ENCODE measurements at regions not wholly inside any gene's neighbourhood (a gene's known extent, or its start where the extent isn't known, plus 50 kb on each side); places are given as distances from the start of the nearest gene placed in this dataset.
"Not testable (repeated sequence)": the region's sequence is repeated elsewhere in the genome, so short reads cannot be mapped to it uniquely, and the experiment has no call there.

DNA sequence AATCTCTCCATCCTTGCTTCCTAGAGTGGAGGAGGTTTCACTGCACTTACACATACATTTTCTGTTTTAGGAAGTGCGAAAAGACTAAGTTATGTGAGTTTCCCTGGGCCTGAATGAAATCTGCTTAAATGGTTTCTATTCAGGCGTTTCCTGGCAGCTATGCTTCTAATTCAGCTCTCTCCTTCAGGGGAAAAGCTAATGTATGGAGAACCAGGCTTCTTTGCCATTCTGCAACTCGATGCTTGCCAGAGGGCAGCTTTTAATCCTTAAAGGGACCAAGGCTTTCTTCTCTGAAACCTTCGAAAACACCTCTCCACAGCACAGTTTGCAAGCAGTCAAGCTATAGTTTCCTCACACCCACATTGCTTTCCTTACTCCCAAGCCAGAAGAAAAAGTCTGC lies 89.5 kb upstream of the ARX start:
- Histone ChIP-seq H4K20me1 (ENCODE audit: low read depth, low read length) (no peaks in the 10 kb centered on the region), H3K36me3 (ENCODE audit: low read length) (no peaks in the 10 kb centered on the region), H3K4me2 (ENCODE audit: low read depth, low read length, poor library complexity, severe bottlenecking) (no peak overlapping the region), H3K27me3 (ENCODE audit: low read length) (no peaks in the 10 kb centered on the region), H3K4me3 (ENCODE audit: insufficient read depth, low read length, poor library complexity, severe bottlenecking) (no peak overlapping the region), H3F3A (ENCODE audit: insufficient read depth) (no peaks in the 10 kb centered on the region), H3K27ac (ENCODE audit: low read depth, low read length) (no peak overlapping the region), H3K9me3 (ENCODE audit: insufficient read depth, low read length) (no peaks in the 10 kb centered on the region), H2AFZ (ENCODE audit: low read depth, low read length, severe bottlenecking) (no peak overlapping the region), H3K9me2 (replicated peaks; ENCODE audit: insufficient read depth, low read length) (no peaks in the 10 kb centered on the region), H3K9ac (ENCODE audit: low read length) (no peak overlapping the region), H3K79me2 (ENCODE audit: insufficient read depth, low read length) (no peaks in the 10 kb centered on the region)
- no peak for TF ChIP-seq CTCF (IDR thresholded peaks at IDR 0.05; ENCODE audit: insufficient read depth, low read length, poor library complexity, severe bottlenecking)
- no peak for TF ChIP-seq EZH2phosphoT487 (conservative IDR thresholded peaks at IDR 0.05; ENCODE audit: low read length)

GRCh38 chrX:25096522-25097045 lies 80.8 kb upstream of the ARX start:
- Histone ChIP-seq H3K9ac (ENCODE audit: low read length) (no peak overlapping the region), H3K4me2 (ENCODE audit: low read depth, low read length, poor library complexity, severe bottlenecking) (no peak overlapping the region), H3K27ac (ENCODE audit: low read depth, low read length) (no peak overlapping the region), H4K20me1 (ENCODE audit: low read depth, low read length) (no peaks in the 10 kb centered on the region), H3K4me3 (ENCODE audit: insufficient read depth, low read length, poor library complexity, severe bottlenecking) (no peak overlapping the region), H3K27me3 (ENCODE audit: low read length) (no peaks in the 10 kb centered on the region), H3K9me2 (replicated peaks; ENCODE audit: insufficient read depth, low read length) (no peaks in the 10 kb centered on the region), H3F3A (ENCODE audit: insufficient read depth) (no peaks in the 10 kb centered on the region), H3K79me2 (ENCODE audit: insufficient read depth, low read length) (no peaks in the 10 kb centered on the region), H2AFZ (ENCODE audit: low read depth, low read length, severe bottlenecking) (no peak overlapping the region), H3K36me3 (ENCODE audit: low read length) (no peaks in the 10 kb centered on the region), H3K9me3 (ENCODE audit: insufficient read depth, low read length) (no peaks in the 10 kb centered on the region)
- TF ChIP-seq CTCF (IDR thresholded peaks at IDR 0.05; ENCODE audit: insufficient read depth, low read length, poor library complexity, severe bottlenecking) = no peak
- TF ChIP-seq EZH2phosphoT487 (conservative IDR thresholded peaks at IDR 0.05; ENCODE audit: low read length) = no peak

DNA sequence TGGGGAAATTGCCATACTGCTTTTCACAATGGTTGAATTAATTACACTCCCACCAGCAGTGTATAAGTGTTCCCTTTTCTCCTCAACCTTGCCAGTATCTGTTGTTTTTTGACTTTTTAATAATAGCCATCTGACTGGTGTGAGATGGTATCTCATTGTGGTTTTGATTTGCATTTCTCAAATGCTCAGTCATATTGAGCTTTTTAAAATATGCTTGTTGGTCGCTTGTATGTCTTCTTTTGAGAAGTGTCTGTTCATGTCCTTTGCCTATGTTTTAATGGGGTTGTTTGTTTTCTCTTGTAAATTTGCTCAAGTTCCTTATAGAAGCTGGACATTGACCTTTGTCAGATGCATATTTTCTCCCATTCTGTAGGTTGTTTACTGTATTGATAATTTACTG lies 75.4 kb upstream of the ARX start:
- not testable (repeated sequence) for H3K4me3 ChIP-seq (ENCODE audit: insufficient read depth, low read length, poor library complexity, severe bottlenecking); H3F3A ChIP-seq (ENCODE audit: insufficient read depth); H3K9me3 ChIP-seq (ENCODE audit: insufficient read depth, low read length); H3K27me3 ChIP-seq (ENCODE audit: low read length); H3K4me2 ChIP-seq (ENCODE audit: low read depth, low read length, poor library complexity, severe bottlenecking); H3K9me2 ChIP-seq (replicated peaks; ENCODE audit: insufficient read depth, low read length); H3K36me3 ChIP-seq (ENCODE audit: low read length); H2AFZ ChIP-seq (ENCODE audit: low read depth, low read length, severe bottlenecking); H3K9ac ChIP-seq (ENCODE audit: low read length); H3K27ac ChIP-seq (ENCODE audit: low read depth, low read length); H3K79me2 ChIP-seq (ENCODE audit: insufficient read depth, low read length); H4K20me1 ChIP-seq (ENCODE audit: low read depth, low read length)

GRCh38 chrX:25084446-25084845 lies 68.7 kb upstream of the ARX start:
- no peak for TF ChIP-seq EZH2phosphoT487 (conservative IDR thresholded peaks at IDR 0.05; ENCODE audit: low read length)
- TF ChIP-seq CTCF (IDR thresholded peaks at IDR 0.05; ENCODE audit: insufficient read depth, low read length, poor library complexity, severe bottlenecking) = no peak
- H3F3A ChIP-seq (ENCODE audit: insufficient read depth) = no peaks in the 10 kb centered on the region
- no peaks in the 10 kb centered on the region for H3K9me2 ChIP-seq (replicated peaks; ENCODE audit: insufficient read depth, low read length)
- no peaks in the 10 kb centered on the region for H4K20me1 ChIP-seq (ENCODE audit: low read depth, low read length)
- no peak overlapping the region for H3K9ac ChIP-seq (ENCODE audit: low read length)
- no peaks in the 10 kb centered on the region for H3K9me3 ChIP-seq (ENCODE audit: insufficient read depth, low read length)
- no peaks in the 10 kb centered on the region for H3K27me3 ChIP-seq (ENCODE audit: low read length)
- H3K27ac ChIP-seq (ENCODE audit: low read depth, low read length) = no peak overlapping the region
- no peak overlapping the region for H3K4me2 ChIP-seq (ENCODE audit: low read depth, low read length, poor library complexity, severe bottlenecking)
- H3K36me3 ChIP-seq (ENCODE audit: low read length) = no peaks in the 10 kb centered on the region
- H3K4me3 ChIP-seq (ENCODE audit: insufficient read depth, low read length, poor library complexity, severe bottlenecking) = no peak overlapping the region
- no peaks in the 10 kb centered on the region for H3K79me2 ChIP-seq (ENCODE audit: insufficient read depth, low read length)
- no peak overlapping the region for H2AFZ ChIP-seq (ENCODE audit: low read depth, low read length, severe bottlenecking)
